H9 (cell line): ENCODE measurements at regions not wholly inside any gene's neighbourhood (a gene's known extent, or its start where the extent isn't known, plus 50 kb on each side); places are given as distances from the start of the nearest gene placed in this dataset.

Experiments used
- DNase-seq: peaks from one replicate; pipeline ENCODE4 v3.0.0-alpha.2; 2017
- H2AFZ ChIP-seq: one replicate; pipeline ENCODE4 v1.6.1; 2013; ENCODE audit warnings: mild to moderate bottlenecking, low read length, control low read depth, moderate library complexity
- H2AK5ac ChIP-seq: 2 replicates; pipeline ENCODE4 v1.6.1; 2013; ENCODE audit warnings: low read length, control low read depth, mixed read lengths; ENCODE audit not compliant: insufficient read length
- H2BK120ac ChIP-seq: one replicate; pipeline ENCODE4 v1.6.1; 2013; ENCODE audit warnings: low read depth, mild to moderate bottlenecking, low read length, control low read depth, inconsistent platforms; ENCODE audit not compliant: poor library complexity, severe bottlenecking
- H2BK12ac ChIP-seq: 2 replicates; pipeline ENCODE4 v1.6.1; 2013; ENCODE audit warnings: low read length, control low read depth, mixed read lengths, low read depth; ENCODE audit not compliant: insufficient read length
- H2BK15ac ChIP-seq: 2 replicates; pipeline ENCODE4 v1.6.1; 2013; ENCODE audit warnings: low read depth, low read length, control low read depth
- H2BK20ac ChIP-seq: one replicate; pipeline ENCODE4 v1.6.1; 2013; ENCODE audit warnings: low read depth, mild to moderate bottlenecking, low read length, control low read depth, inconsistent platforms; ENCODE audit not compliant: poor library complexity, severe bottlenecking
- H2BK5ac ChIP-seq: 2 replicates; pipeline ENCODE4 v1.6.1; 2013; ENCODE audit warnings: low read length, control low read depth, mixed read lengths; ENCODE audit not compliant: insufficient read length
- H3K14ac ChIP-seq: 2 replicates; pipeline ENCODE4 v1.6.1; 2013; ENCODE audit warnings: low read length, control low read depth; ENCODE audit not compliant: insufficient read depth
- H3K18ac ChIP-seq: 2 replicates; pipeline ENCODE4 v1.6.1; 2013; ENCODE audit warnings: low read depth, mild to moderate bottlenecking, mixed read lengths, low read length, control low read depth; ENCODE audit not compliant: insufficient read length
- H3K23ac ChIP-seq: 2 replicates; pipeline ENCODE4 v1.6.1; 2013; ENCODE audit warnings: low read length, control low read depth, mixed read lengths, low read depth; ENCODE audit not compliant: insufficient read length
- H3K23me2 ChIP-seq: 2 replicates; pipeline ENCODE4 v1.6.1; 2013; ENCODE audit warnings: low read depth, mild to moderate bottlenecking, mixed read lengths, low read length, control low read depth; ENCODE audit not compliant: insufficient read length, poor library complexity, severe bottlenecking
- H3K27ac ChIP-seq: 2 replicates; pipeline ENCODE4 v1.5.1; 2013; ENCODE audit warnings: low read length, control low read depth, mixed read lengths, low read depth; ENCODE audit not compliant: insufficient read length
- H3K27me3 ChIP-seq: 2 replicates; pipeline ENCODE4 v1.6.1; 2013; ENCODE audit warnings: low read length, control low read depth, inconsistent platforms; ENCODE audit not compliant: insufficient read depth
- H3K4ac ChIP-seq: 2 replicates; pipeline ENCODE4 v1.6.1; 2013; ENCODE audit warnings: low read depth, mild to moderate bottlenecking, control low read depth, inconsistent platforms, low read length, moderate library complexity
- H3K4me1 ChIP-seq: 2 replicates; pipeline ENCODE4 v1.6.1; 2013; ENCODE audit warnings: low read length, control low read depth, inconsistent platforms; ENCODE audit not compliant: insufficient read depth
- H3K4me2 ChIP-seq: 2 replicates; pipeline ENCODE4 v1.6.1; 2013; ENCODE audit warnings: low read length, control low read depth, mixed read lengths; ENCODE audit not compliant: insufficient read length, insufficient read depth
- H3K56ac ChIP-seq: 2 replicates; pipeline ENCODE4 v1.6.1; 2013; ENCODE audit warnings: low read depth, mild to moderate bottlenecking, mixed read lengths, low read length, control low read depth; ENCODE audit not compliant: insufficient read length
- H3K79me1 ChIP-seq: 2 replicates; pipeline ENCODE4 v1.6.1; 2013; ENCODE audit warnings: low read depth, mild to moderate bottlenecking, moderate library complexity, low read length, control low read depth, inconsistent platforms; ENCODE audit not compliant: insufficient read depth, poor library complexity, severe bottlenecking
- H3K79me2 ChIP-seq: 2 replicates; pipeline ENCODE4 v1.6.1; 2013; ENCODE audit warnings: low read length, control low read depth, inconsistent platforms; ENCODE audit not compliant: insufficient read depth
- H3K9ac ChIP-seq: 2 replicates; pipeline ENCODE4 v1.6.1; 2013; ENCODE audit warnings: low read length, control low read depth, mixed read lengths; ENCODE audit not compliant: insufficient read length; ENCODE audit errors: extremely low read depth
- H3K9me3 ChIP-seq: one replicate; pipeline ENCODE4 v1.6.1; 2013; ENCODE audit warnings: low read depth, low read length, inconsistent platforms; ENCODE audit not compliant: control insufficient read depth
- H3T11ph ChIP-seq: one replicate; pipeline ENCODE4 v1.6.1; 2013; ENCODE audit warnings: mild to moderate bottlenecking, low read length, control low read depth, inconsistent platforms
- H4K20me1 ChIP-seq: one replicate; pipeline ENCODE4 v1.6.1; 2013; ENCODE audit not compliant: control insufficient read depth, insufficient read length, insufficient read depth
- H4K5ac ChIP-seq: 2 replicates; pipeline ENCODE4 v1.6.1; 2013; ENCODE audit warnings: low read depth, mild to moderate bottlenecking, mixed read lengths, low read length, control low read depth; ENCODE audit not compliant: insufficient read length
- H4K8ac ChIP-seq: replicated peaks from 2 replicates; pipeline ENCODE4 v1.6.1; 2013; ENCODE audit warnings: low read length, control low read depth, mixed read lengths, low read depth; ENCODE audit not compliant: insufficient read length
- H4K91ac ChIP-seq: 2 replicates; pipeline ENCODE4 v1.6.1; 2013; ENCODE audit warnings: low read depth, mild to moderate bottlenecking, moderate library complexity, mixed read lengths, low read length, control low read depth; ENCODE audit not compliant: insufficient read length
- H3K27ac Mint-ChIP-seq, 3 experiments: 2 replicates in 2 of 3; 3 replicates in 1 of 3; pipeline ENCODE4 v1.8.0; 2020 to 2021; ENCODE audit warnings: mixed read lengths in 3 of 3, mild to moderate bottlenecking in 1 of 3, moderate library complexity in 1 of 3
- H3K27me3 Mint-ChIP-seq: 2 replicates; pipeline ENCODE4 v1.8.0; 2021; ENCODE audit warnings: low read depth, mild to moderate bottlenecking, moderate library complexity, mixed read lengths
- H3K36me3 Mint-ChIP-seq, 3 experiments: 2 replicates in 2 of 3; 3 replicates in 1 of 3; pipeline ENCODE4 v1.8.0; 2020 to 2021; ENCODE audit warnings: low read depth in 3 of 3, mixed read lengths in 3 of 3; ENCODE audit not compliant: insufficient read depth in 1 of 3
- H3K4me1 Mint-ChIP-seq, 2 experiments: 2 replicates each; pipeline ENCODE4 v1.8.0; 2020; ENCODE audit warnings: mixed read lengths in 2 of 2
- H3K4me3 Mint-ChIP-seq, 2 experiments: 2 replicates in 1 of 2; 3 replicates in 1 of 2; pipeline ENCODE4 v1.8.0; 2020 to 2021; ENCODE audit warnings: mild to moderate bottlenecking in 2 of 2, mixed read lengths in 2 of 2, moderate library complexity in 1 of 2
- H3K9me3 Mint-ChIP-seq, 2 experiments: 2 replicates in 1 of 2; 3 replicates in 1 of 2; pipeline ENCODE4 v1.8.0; 2020; ENCODE audit warnings: mild to moderate bottlenecking in 2 of 2, mixed read lengths in 2 of 2, moderate library complexity in 1 of 2
- WGBS: extraction: QIAGEN DNeasy Blood & Tissue Kit; methylation state at CpG from one replicate; pipeline ENCODE4 v1.1.7; 2013; ENCODE audit warnings: missing lambda C conversion rate, low lambda C conversion rate, mixed read lengths; ENCODE audit not compliant: insufficient read length; ENCODE audit errors: extremely low coverage; 5-methylcytosine and 5-hydroxymethylcytosine counted together
- TF ChIP-seq, protein P1 (sequence below): fragments of 200-600 bp; sonication (generic); conservative IDR thresholded peaks from 3 replicates; pipeline ENCODE4 v1.8.0; 2021; ENCODE audit warnings: antibody characterized with exemption, mild to moderate bottlenecking

DNA sequence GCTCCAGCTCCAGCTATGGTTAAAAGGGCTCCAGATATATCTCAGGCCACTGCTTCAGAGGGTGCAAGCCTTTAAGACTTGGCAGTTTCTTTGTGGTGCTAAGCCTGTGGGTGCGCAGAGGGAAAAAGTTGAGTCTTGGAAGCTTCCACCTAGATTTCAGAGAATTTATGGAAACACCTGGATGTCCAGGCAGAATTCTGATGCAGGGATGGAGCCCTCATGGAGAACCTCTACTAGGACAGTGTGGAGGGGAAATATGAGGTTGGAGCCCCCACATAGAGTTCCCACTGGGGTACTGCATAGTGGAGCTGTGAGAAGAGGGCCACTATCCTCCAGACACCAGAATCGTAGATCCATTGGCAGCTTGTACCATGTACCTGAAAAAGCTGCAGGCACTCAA, 69.9 kb downstream of the SDR9C7 start:
- no peak overlapping the region for H4K8ac ChIP-seq
- no peak overlapping the region for H3K23ac ChIP-seq
- H3K9ac ChIP-seq = no peak overlapping the region
- peaks cover 84 to 85% of the 10 kb centered on the region in 2 experiments for H3K9me3 Mint-ChIP-seq
- H3K4me1 ChIP-seq = no peaks in the 10 kb centered on the region
- no peaks in the 10 kb centered on the region for H4K20me1 ChIP-seq
- no peaks in the 10 kb centered on the region for H3K4me1 Mint-ChIP-seq
- H3K36me3 Mint-ChIP-seq = peaks cover 15 to 35% (median 24%) of the 10 kb centered on the region in 3 experiments; a peak in 5 of 7 replicates
- no peaks in the 10 kb centered on the region for H3K79me2 ChIP-seq
- H3K9me3 ChIP-seq = peaks cover 49% of the 10 kb centered on the region
- H3T11ph ChIP-seq = no peak overlapping the region
- no peak overlapping the region for H2BK5ac ChIP-seq
- no peak overlapping the region for H2BK12ac ChIP-seq
- no peaks in the 10 kb centered on the region for H3K23me2 ChIP-seq
- H3K4me3 Mint-ChIP-seq = no peak overlapping the region
- H3K27ac ChIP-seq = no peak overlapping the region
- TF ChIP-seq, protein P1, sequence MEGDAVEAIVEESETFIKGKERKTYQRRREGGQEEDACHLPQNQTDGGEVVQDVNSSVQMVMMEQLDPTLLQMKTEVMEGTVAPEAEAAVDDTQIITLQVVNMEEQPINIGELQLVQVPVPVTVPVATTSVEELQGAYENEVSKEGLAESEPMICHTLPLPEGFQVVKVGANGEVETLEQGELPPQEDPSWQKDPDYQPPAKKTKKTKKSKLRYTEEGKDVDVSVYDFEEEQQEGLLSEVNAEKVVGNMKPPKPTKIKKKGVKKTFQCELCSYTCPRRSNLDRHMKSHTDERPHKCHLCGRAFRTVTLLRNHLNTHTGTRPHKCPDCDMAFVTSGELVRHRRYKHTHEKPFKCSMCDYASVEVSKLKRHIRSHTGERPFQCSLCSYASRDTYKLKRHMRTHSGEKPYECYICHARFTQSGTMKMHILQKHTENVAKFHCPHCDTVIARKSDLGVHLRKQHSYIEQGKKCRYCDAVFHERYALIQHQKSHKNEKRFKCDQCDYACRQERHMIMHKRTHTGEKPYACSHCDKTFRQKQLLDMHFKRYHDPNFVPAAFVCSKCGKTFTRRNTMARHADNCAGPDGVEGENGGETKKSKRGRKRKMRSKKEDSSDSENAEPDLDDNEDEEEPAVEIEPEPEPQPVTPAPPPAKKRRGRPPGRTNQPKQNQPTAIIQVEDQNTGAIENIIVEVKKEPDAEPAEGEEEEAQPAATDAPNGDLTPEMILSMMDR = no peak
- DNase-seq = no peak
- no peaks in the 10 kb centered on the region for H3K79me1 ChIP-seq
- no peak overlapping the region for H2BK15ac ChIP-seq
- H3K18ac ChIP-seq = no peak overlapping the region
- no peaks in the 10 kb centered on the region for H3K27me3 ChIP-seq
- H3K4me2 ChIP-seq = no peak overlapping the region
- no peak overlapping the region for H3K56ac ChIP-seq
- H3K4ac ChIP-seq = no peak overlapping the region
- no peak overlapping the region for H3K14ac ChIP-seq
- peaks cover 9% of the 10 kb centered on the region for H3K27me3 Mint-ChIP-seq
- no peak overlapping the region for H2BK20ac ChIP-seq
- no peak overlapping the region for H2AK5ac ChIP-seq
- no CpG with 5 or more reads among the region's 2 CpGs for WGBS
- H4K91ac ChIP-seq = no peak overlapping the region
- no peak overlapping the region for H2AFZ ChIP-seq
- no peak overlapping the region for H2BK120ac ChIP-seq
- no peak overlapping the region for H4K5ac ChIP-seq
- H3K27ac Mint-ChIP-seq = no peak overlapping the region
